ENCODE measurements at regions not wholly inside any gene's neighbourhood (a gene's known extent, or its start where the extent isn't known, plus 50 kb on each side); places are given as distances from the start of the nearest gene placed in this dataset.

- TF ChIP-seq POLR2A (IDR thresholded peaks at IDR 0.05) (no peak), CTCF (IDR thresholded peaks at IDR 0.05) (no peak)
Observed at GRCh38 chr4:114178392-114178791, 198.9 kb upstream of the ARSJ start.

Measured in adrenal gland (tissue), 5 donors.